K562 (cell line): ENCODE measurements at regions not wholly inside any gene's neighbourhood (a gene's known extent, or its start where the extent isn't known, plus 50 kb on each side); places are given as distances from the start of the nearest gene placed in this dataset.

Source experiments
- ATAC-seq: fragments of 200-7000 bp; cut with Tn5 transposase; 3 replicates; pipeline ENCODE4 v1.9.1; 2020; ENCODE audit warnings: moderate library complexity
- BruUV-seq: library from RNA; stranded (reverse); fragments of 400-500 nt; replicated peaks from 2 replicates; lab custom pipeline; 2021; lab: Mats Ljungman, UMichigan
- CTCF ChIA-PET: fragments of 300-600 bp; formaldehyde crosslinking; extraction: SDS; loops from one replicate; lab custom pipeline; 2021; ENCODE audit warnings: low intra/inter-chr PET ratio; lab: Yijun Ruan, JAX
- POLR2A ChIA-PET: fragments of 300-600, 350-650 bp; sonication (Branson Sonifier 250); formaldehyde crosslinking; extraction: SDS; loops from one replicate; lab custom pipeline; 2021; ENCODE audit warnings: antibody characterized with exemption, inconsistent platforms; lab: Yijun Ruan, JAX
- DNase-seq, 4 experiments: peaks; one replicate each; pipeline versions ENCODE4 v3.0.0 to v3.0.0-alpha.2; 2011 to 2018; ENCODE audit warnings: low spot score in 3 of 4, mixed read lengths in 3 of 4; ENCODE audit errors: extremely low read depth in 1 of 4
- FAIRE-seq: peaks from 2 replicates; lab custom pipeline; 2011; peaks lifted over from hg19 to GRCh38; lab: Jason Lieb, UNC
- H2AFZ ChIP-seq: 2 replicates; pipeline ENCODE4 v1.6.0; 2011; ENCODE audit warnings: low read depth, low read length, control low read depth, inconsistent platforms
- H3K27ac ChIP-seq: fragments of 200-600 bp; 3 replicates; pipeline ENCODE4 v1.8.0; 2011; ENCODE audit warnings: low read depth, mild to moderate bottlenecking, control low read depth, inconsistent platforms, low read length, moderate library complexity, mixed read lengths; ENCODE audit errors: extremely low read depth
- H3K27me3 ChIP-seq, 2 experiments: fragments of 300-600 bp in 1 of 2; 2 replicates in 1 of 2; 3 replicates in 1 of 2; pipeline versions ENCODE4 v1.6.0 to v1.8.0; 2011; ENCODE audit warnings: inconsistent platforms in 2 of 2, low read length in 2 of 2, mild to moderate bottlenecking in 1 of 2, mixed read lengths in 1 of 2, moderate library complexity in 1 of 2; ENCODE audit not compliant: control insufficient read depth in 2 of 2, insufficient read depth in 2 of 2
- H3K36me3 ChIP-seq: fragments of 300-600 bp; 3 replicates; pipeline ENCODE4 v1.8.0; 2011; ENCODE audit warnings: mild to moderate bottlenecking, low read length, inconsistent platforms; ENCODE audit not compliant: control insufficient read depth, insufficient read depth
- H3K4me1 ChIP-seq, 2 experiments: fragments of 200-600 bp in 1 of 2; replicated peaks in 1 of 2; 2 replicates in 1 of 2; 3 replicates in 1 of 2; pipeline versions ENCODE4 v1.5.1 to v1.8.0; 2011; ENCODE audit warnings: inconsistent platforms in 2 of 2, low read length in 2 of 2, mild to moderate bottlenecking in 1 of 2, mixed read lengths in 1 of 2, moderate library complexity in 1 of 2; ENCODE audit not compliant: control insufficient read depth in 2 of 2, insufficient read depth in 2 of 2
- H3K4me2 ChIP-seq: 2 replicates; pipeline ENCODE4 v1.6.1; 2011; ENCODE audit warnings: low read length, control low read depth, inconsistent platforms, mixed read lengths; ENCODE audit not compliant: insufficient read depth
- H3K4me3 ChIP-seq: fragments of 200-600 bp; sonication (generic), shearing (Covaris generic); 2 replicates; pipeline ENCODE4 v1.5.1; 2016; ENCODE audit warnings: control low read depth, inconsistent platforms
- H3K79me2 ChIP-seq: fragments of 200-600 bp; 3 replicates; pipeline ENCODE4 v1.8.0; 2011; ENCODE audit warnings: low read length, inconsistent platforms; ENCODE audit not compliant: control insufficient read depth, insufficient read depth
- H3K9ac ChIP-seq, 2 experiments: 2 replicates each; pipeline versions ENCODE4 v1.6.0 to v1.6.1; 2011; ENCODE audit warnings: low read depth in 2 of 2, low read length in 2 of 2, control low read depth in 1 of 2, inconsistent platforms in 1 of 2, mild to moderate bottlenecking in 1 of 2, mixed read lengths in 1 of 2; ENCODE audit not compliant: insufficient read depth in 1 of 2
- H3K9me1 ChIP-seq: one replicate; pipeline ENCODE4 v1.6.0; 2011; ENCODE audit warnings: inconsistent platforms, mild to moderate bottlenecking, low read length, moderate library complexity; ENCODE audit not compliant: control insufficient read depth, insufficient read depth
- H3K9me3 ChIP-seq: replicated peaks from 2 replicates; pipeline ENCODE4 v1.5.1; 2011; ENCODE audit warnings: low read depth, low read length, inconsistent platforms; ENCODE audit not compliant: control insufficient read depth, insufficient read depth
- H4K20me1 ChIP-seq: replicated peaks from 2 replicates; pipeline ENCODE4 v1.6.1; 2011; ENCODE audit warnings: low read length, inconsistent platforms, mixed read lengths; ENCODE audit not compliant: control insufficient read depth, insufficient read depth
- ARID2 ChIP-seq: fragments of 450-650 bp; IDR thresholded peaks from 2 replicates; pipeline ENCODE4 v1.6.1; 2017; ENCODE audit warnings: antibody characterized with exemption, mild to moderate bottlenecking
- CSDE1 ChIP-seq, 2 experiments: fragments of 450-650 bp; IDR thresholded peaks; 2 replicates each; pipeline ENCODE4 v1.6.1; 2016; ENCODE audit warnings: mild to moderate bottlenecking in 1 of 2
- EP400 ChIP-seq: fragments of 450-650 bp; IDR thresholded peaks from 2 replicates; pipeline ENCODE4 v1.6.1; 2017; ENCODE audit warnings: antibody characterized with exemption, mild to moderate bottlenecking, moderate library complexity
- MAFF ChIP-seq: IDR thresholded peaks from 2 replicates; pipeline ENCODE4 v1.6.1; 2012; ENCODE audit warnings: low read length, improper control_type of control experiment
- SUPT5H ChIP-seq: fragments of 450-650 bp; IDR thresholded peaks from 2 replicates; pipeline ENCODE4 v1.6.1; 2016
- THRAP3 ChIP-seq: fragments of 450-650 bp; IDR thresholded peaks from 2 replicates; pipeline ENCODE4 v1.6.1; 2016; ENCODE audit warnings: mild to moderate bottlenecking, inconsistent platforms, borderline replicate concordance
- XRCC4 ChIP-seq: IDR thresholded peaks from one replicate; pipeline ENCODE4 v1.6.1; 2011; ENCODE audit not compliant: insufficient read depth, insufficient read length; ENCODE audit errors: extremely low read depth
- ZNF217 ChIP-seq: sonication (generic); formaldehyde crosslinking; IDR thresholded peaks from 2 replicates; pipeline ENCODE4 v1.8.0; 2022; ENCODE audit warnings: mild to moderate bottlenecking, missing genetic modification reagents
- ZNF655 ChIP-seq: fragments of 250-450 bp; sonication (Bioruptor Pico); IDR thresholded peaks from 2 replicates; pipeline ENCODE4 v1.5.0; 2021
- WGBS: fragments of 100-300 bp; shearing (Covaris generic); methylation state at CpG from one replicate; pipeline ENCODE4 v1.1.6; 2016; ENCODE audit warnings: low coverage, mixed read lengths; ENCODE audit not compliant: insufficient coverage; ENCODE audit errors: missing lambda C conversion rate; 5-methylcytosine and 5-hydroxymethylcytosine counted together
- in situ Hi-C: fragments of 300-500 bp; cut with MboI; formaldehyde crosslinking; loops from 4 replicates; pipeline ENCODE4 v1.15.0; 2018; ENCODE audit warnings: inconsistent platforms, mixed read lengths
- intact Hi-C: fragments of 100-400 bp; cut with micrococcal nuclease; formaldehyde crosslinking; loops from 2 replicates; pipeline ENCODE4 v1.14.2; 2022
- TF ChIP-seq, protein P1 (sequence below): fragments of 450-650 bp; IDR thresholded peaks from 2 replicates; pipeline ENCODE4 v1.7.1; 2018; ENCODE audit warnings: mild to moderate bottlenecking, low read depth; ENCODE audit not compliant: partially characterized antibody

- TF ChIP-seq ZNF655 (CRISPR knock-in tag) (no peak), MAFF (no peak), EP400 (no peak), THRAP3 (no peak)
Measured at GRCh38 chrY:19095460-19095859, 321.9 kb upstream of the HSFY2 start (continued).

GRCh38 chrY:19083006-19083405, 309.5 kb upstream of the HSFY2 start:
- Histone ChIP-seq H3K4me1 (no peaks in the 10 kb centered on the region), H3K9me1 (no peaks in the 10 kb centered on the region), H3K79me2 (no peaks in the 10 kb centered on the region), H3K4me3 (no peak overlapping the region), H4K20me1 (no peaks in the 10 kb centered on the region), H3K36me3 (no peaks in the 10 kb centered on the region), H2AFZ (no peak overlapping the region), H3K27me3 (no peaks in the 10 kb centered on the region), H3K9me3 (no peaks in the 10 kb centered on the region), H3K9ac (no peak overlapping the region), H3K27ac (no peak overlapping the region), H3K4me2 (no peak overlapping the region)
- in situ Hi-C loops: no loop called here
- ChIA-PET CTCF (no interaction called here), POLR2A (no interaction called here)
- DNase-seq (no peak), ATAC-seq (no peak), FAIRE-seq (no peak)
- WGBS: no CpG with 5 or more reads among the region's 2 CpGs
- TF ChIP-seq ARID2 (no peak), SUPT5H (no peak), CSDE1 (IDR thresholded peaks at IDR 0.05) (no peak), XRCC4 (no peak), ZNF217 (CRISPR knock-in tag) (no peak)
- TF ChIP-seq, protein P1, sequence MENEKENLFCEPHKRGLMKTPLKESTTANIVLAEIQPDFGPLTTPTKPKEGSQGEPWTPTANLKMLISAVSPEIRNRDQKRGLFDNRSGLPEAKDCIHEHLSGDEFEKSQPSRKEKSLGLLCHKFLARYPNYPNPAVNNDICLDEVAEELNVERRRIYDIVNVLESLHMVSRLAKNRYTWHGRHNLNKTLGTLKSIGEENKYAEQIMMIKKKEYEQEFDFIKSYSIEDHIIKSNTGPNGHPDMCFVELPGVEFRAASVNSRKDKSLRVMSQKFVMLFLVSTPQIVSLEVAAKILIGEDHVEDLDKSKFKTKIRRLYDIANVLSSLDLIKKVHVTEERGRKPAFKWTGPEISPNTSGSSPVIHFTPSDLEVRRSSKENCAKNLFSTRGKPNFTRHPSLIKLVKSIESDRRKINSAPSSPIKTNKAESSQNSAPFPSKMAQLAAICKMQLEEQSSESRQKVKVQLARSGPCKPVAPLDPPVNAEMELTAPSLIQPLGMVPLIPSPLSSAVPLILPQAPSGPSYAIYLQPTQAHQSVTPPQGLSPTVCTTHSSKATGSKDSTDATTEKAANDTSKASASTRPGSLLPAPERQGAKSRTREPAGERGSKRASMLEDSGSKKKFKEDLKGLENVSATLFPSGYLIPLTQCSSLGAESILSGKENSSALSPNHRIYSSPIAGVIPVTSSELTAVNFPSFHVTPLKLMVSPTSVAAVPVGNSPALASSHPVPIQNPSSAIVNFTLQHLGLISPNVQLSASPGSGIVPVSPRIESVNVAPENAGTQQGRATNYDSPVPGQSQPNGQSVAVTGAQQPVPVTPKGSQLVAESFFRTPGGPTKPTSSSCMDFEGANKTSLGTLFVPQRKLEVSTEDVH: no peak
- intact Hi-C loops: no loop called here
- BruUV-seq: no TSS peak
